GM21737 (cell line): ENCODE measurements at regions not wholly inside any gene's neighbourhood (a gene's known extent, or its start where the extent isn't known, plus 50 kb on each side); places are given as distances from the start of the nearest gene placed in this dataset.

Experiments used
- ATAC-seq: cut with Tn5 transposase; IDR thresholded peaks from one replicate; pipeline ENCODE4 v1.9.1; 2021; ENCODE audit warnings: mild to moderate bottlenecking, moderate library complexity; ENCODE audit not compliant: unreplicated experiment

GRCh38 chr4:127081041-127081440 is 551.7 kb upstream of the INTU start:
- ATAC-seq: no peak

DNA sequence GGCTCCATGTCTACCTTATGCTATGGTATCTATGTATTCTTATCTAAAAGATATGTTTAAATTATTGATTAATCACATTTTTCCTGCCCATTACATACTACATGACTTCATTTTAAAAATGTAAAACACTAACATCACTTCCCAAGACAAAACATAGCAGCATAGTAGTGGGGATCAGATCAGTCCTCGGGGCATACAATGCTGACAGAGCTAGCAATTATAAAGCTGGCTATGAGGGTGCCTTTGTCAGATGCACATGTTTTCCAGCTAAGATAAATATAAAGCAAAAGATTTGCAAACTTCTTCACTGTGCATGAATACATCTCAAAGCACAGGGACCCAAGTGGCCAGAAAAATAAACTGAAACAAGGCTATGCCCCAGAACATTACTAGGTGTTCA is 549.8 kb upstream of the INTU start:
- ATAC-seq: no peak

DNA sequence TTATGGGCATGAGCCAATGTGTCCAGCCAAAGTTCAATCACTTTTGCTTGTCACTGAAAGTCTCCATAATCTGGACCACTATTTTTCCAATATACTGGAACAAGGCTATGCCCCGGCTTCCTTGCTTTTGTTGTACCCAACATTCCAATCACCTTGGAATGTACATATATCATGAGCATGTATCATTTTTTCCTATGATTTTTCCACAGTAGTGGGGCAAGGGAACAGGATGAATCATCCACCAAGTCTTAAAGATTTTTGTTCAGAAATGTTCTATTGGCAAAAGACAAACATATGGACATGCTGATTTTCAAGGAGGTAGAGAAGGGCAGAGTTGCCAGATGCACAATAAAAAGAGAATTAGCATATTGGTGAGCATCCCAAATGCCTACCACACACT is 548.1 kb upstream of the INTU start:
- ATAC-seq: no peak

- ATAC-seq: no peak
Observed at GRCh38 chr4:127097061-127097460, 535.7 kb upstream of the INTU start.

DNA sequence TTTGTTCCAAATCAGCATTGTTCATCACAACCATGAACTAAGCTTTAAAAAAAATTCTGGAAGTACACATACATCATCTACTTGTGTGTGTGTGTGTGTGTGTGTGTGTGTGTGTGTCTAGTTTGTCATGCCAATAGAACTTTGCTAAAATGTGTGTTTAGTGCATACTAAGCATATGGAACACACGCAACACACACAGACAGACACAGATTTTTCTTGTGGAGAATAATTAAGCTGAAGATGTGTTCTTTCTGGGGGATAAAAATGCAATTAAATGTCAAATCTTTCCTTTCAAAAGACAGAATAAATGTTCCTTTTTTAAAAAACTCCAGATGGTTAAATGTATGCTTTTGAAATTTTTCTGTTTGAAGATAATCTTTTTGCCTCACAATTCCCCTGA is 530.4 kb upstream of the INTU start:
- ATAC-seq: no peak

DNA sequence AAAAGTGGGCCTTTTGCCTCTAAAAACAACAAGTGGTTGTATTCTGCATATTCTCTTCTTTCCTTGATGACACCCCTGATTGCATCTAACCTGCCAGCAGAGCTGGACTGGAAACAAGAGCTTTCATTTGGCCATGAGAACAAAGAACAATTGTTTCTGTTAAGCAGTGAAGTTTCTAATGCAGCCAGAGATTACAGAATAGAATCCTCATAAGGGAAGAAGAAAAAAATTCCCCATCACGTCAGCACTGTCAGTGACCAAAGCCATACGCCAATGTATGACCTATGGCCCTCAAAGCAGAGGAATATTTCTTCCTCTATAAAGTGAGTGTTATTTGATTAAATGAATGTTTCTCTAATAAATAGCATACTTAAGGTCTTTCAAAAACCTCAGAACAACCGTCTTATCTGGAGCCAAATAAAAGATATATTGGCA is 529.1 kb upstream of the INTU start:
- ATAC-seq: no peak

GRCh38 chr4:127113844-127114362 is 518.9 kb upstream of the INTU start:
- no peak for ATAC-seq

- ATAC-seq: no peak
Observed at GRCh38 chr4:127118681-127119080, 514.1 kb upstream of the INTU start.

DNA sequence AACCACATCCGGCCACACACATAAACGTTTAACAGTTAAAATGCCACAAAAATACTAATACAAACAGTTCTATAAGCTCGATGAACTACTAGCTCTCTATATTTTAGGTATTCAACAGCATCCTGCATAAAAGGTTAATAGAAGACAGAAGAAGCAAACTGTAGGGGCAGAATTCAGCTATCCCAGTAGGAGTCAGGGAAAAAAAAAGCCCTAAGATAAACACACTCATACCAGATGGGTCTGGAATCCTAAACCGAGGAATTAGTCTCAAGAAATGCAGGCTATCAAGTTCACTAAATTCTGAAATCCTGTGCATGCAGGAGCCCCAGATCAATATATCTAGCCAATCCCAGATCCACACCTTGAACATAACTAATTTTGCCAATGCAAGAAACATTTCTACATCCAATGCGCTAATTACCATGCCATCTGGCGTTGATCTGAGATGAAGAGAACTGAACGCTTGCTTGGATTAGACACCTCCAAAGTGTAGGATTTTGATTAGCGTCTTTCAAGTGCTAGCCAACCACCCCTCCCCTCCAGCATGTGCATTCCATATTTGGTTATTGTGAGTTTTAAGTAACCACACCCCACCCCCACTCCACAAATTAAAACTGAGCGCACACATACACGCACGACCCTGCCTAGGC is 512.2 kb upstream of the INTU start:
- no peak for ATAC-seq

DNA sequence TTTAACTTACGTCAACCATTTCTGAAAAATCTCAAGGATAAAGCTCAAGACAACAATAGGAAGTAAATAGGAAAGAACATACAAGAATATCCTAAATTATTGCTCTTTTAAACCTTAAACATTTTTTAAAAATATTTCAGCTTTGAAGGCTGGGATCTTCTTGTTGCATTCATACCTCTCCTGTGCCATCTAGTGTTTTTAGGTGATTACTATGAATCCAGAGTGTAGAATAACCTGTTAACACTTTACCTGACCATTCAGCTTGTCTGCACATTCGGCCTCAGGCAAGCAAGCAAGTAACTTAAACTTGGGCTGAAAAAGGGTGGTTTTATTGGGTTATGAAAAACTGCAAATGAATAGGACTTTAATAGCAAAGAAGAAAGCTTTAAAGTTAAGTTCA is 507.8 kb upstream of the INTU start:
- ATAC-seq: no peak

GRCh38 chr4:127126718-127127117 is 506.0 kb upstream of the INTU start:
- ATAC-seq: no peak

- no peak for ATAC-seq
Observed at GRCh38 chr4:127131527-127131926, 501.2 kb upstream of the INTU start.

- ATAC-seq: no peak
Observed at GRCh38 chr4:127134490-127134889, 498.3 kb upstream of the INTU start.

- ATAC-seq: no peak
Observed at GRCh38 chr4:127138586-127138985, 494.2 kb upstream of the INTU start.

- no peak for ATAC-seq
Observed at GRCh38 chr4:127139788-127140286, 492.9 kb upstream of the INTU start.

DNA sequence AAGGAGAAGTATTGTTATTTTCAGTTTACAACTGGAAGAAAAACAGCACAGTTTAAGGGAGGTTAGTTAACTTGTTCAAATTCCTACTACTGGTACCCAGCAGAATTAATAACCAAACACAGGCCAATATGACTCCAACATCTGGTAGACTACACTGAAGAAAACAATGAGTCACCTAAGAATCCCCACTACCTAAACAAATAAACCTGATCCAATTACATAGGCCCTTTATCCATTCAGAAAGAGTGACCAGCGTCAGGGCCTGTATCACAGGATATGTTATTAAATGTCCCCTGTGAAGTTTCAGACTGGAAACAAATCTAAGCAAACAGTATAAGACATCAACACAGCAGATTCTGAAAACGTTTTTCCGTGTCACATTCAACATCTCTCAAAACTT is 492.5 kb upstream of the INTU start:
- no peak for ATAC-seq

- no peak for ATAC-seq
Observed at GRCh38 chr4:127141856-127142255, 490.9 kb upstream of the INTU start.

DNA sequence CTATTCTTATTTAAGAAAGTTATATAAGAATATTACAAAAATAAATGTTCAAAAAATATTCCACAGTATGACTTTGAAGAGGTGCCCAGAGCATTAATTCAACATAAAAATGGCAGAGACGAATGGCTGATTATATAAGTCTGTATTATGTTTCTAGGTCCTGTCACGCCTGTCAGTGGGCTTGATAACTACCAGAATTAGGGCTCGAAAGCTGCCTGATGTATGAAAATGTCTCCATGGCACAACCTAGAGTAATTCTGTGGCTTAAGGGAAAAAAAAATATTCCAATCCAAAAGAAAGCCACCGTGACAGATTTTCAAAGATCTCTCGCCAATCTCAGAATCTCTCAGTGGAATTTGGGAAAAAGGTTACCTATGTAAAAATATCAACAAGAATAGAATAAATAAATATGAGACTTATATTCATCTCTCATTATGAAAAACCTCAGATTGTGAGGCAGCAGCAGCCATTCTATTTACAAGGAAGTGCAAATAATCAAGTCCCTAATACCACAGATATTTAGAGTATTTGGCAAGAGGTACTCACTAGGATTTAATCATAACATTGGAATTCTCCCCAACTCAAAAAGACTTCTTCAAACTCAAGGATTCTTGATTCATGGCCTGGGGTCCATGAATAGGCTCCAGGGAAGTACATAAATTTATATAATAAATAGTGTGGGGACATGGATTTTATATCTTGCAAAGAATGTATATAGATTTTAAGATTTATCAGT is 489.1 kb upstream of the INTU start:
- ATAC-seq: no peak

GRCh38 chr4:127145006-127145540 is 487.7 kb upstream of the INTU start:
- ATAC-seq: no peak

DNA sequence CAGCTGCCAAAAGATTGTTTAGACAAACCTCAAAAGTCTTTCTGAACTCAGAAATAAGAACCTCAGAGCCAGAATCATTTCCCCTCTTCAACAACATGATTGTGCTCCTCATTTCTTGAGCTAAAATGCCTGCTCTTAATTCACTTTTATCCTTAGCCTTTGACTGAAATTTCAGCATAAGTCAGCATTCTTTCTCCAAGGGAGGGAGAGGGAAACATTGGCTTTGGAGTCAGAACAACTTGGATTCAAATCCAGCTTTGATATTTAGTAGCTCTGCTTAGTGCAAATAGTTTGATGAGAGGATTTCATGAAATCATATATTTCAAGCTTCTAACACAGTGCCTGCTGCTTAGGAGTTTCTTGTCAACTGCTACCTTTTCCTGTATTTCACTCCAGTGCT is 484.6 kb upstream of the INTU start:
- no peak for ATAC-seq

GRCh38 chr4:127149086-127149485 is 483.7 kb upstream of the INTU start:
- no peak for ATAC-seq

GRCh38 chr4:127151941-127152340 is 480.8 kb upstream of the INTU start:
- no peak for ATAC-seq
